OCI-LY7 (cell line): ENCODE measurements at regions not wholly inside any gene's neighbourhood (a gene's known extent, or its start where the extent isn't known, plus 50 kb on each side); places are given as distances from the start of the nearest gene placed in this dataset.

Source experiments
- CTCF ChIP-seq: fragments of 200-600 bp; sonication (generic); conservative IDR thresholded peaks from 2 replicates; pipeline ENCODE4 v1.5.1; 2014; ENCODE audit warnings: mild to moderate bottlenecking, antibody characterized with exemption, low read length, moderate library complexity, mixed read lengths
- EZH2phosphoT487 ChIP-seq: fragments of 200-600 bp; sonication (generic); IDR thresholded peaks from 2 replicates; pipeline ENCODE4 v1.6.1; 2018; ENCODE audit warnings: low read depth, borderline replicate concordance, mild to moderate bottlenecking, mixed run types, antibody characterized with exemption, low read length, moderate library complexity, mixed read lengths

GRCh38 chr7:34389332-34390078, 268.5 kb upstream of the NPSR1 start:
- no peak for TF ChIP-seq CTCF
- TF ChIP-seq EZH2phosphoT487: no peak
